ENCODE measurements at regions not wholly inside any gene's neighbourhood (a gene's known extent, or its start where the extent isn't known, plus 50 kb on each side); places are given as distances from the start of the nearest gene placed in this dataset.
"Not testable (repeated sequence)": the region's sequence is repeated elsewhere in the genome, so short reads cannot be mapped to it uniquely, and the experiment has no call there.

DNA sequence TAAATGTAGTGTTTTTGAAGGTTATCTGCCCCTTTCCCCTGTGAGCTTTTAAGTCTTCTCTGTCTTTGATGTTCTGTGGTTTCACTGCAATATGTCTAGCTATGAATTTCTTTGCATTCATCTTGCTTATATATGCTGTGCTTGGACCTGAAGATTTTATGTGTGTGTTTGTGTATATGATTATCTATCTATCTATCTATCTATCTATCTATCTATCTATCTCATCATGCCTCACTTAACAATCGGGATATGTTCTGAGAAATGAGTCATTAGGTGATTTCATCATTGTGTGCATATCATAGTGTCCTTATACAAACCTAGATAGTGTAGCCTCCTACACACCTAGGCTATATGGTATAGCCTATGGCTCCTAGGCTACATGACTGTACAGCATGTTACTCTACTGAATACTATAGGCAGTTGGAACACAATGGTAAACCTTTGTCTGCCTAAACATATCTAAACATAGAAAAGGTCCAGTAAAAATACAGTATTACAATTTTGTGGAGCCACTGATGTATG, 173.9 kb downstream of the NPIPA7 start:
- POLR2A ChIA-PET; CTCF ChIA-PET; DNase-seq (ENCODE audit: extremely low spot score): not testable (repeated sequence)

DNA sequence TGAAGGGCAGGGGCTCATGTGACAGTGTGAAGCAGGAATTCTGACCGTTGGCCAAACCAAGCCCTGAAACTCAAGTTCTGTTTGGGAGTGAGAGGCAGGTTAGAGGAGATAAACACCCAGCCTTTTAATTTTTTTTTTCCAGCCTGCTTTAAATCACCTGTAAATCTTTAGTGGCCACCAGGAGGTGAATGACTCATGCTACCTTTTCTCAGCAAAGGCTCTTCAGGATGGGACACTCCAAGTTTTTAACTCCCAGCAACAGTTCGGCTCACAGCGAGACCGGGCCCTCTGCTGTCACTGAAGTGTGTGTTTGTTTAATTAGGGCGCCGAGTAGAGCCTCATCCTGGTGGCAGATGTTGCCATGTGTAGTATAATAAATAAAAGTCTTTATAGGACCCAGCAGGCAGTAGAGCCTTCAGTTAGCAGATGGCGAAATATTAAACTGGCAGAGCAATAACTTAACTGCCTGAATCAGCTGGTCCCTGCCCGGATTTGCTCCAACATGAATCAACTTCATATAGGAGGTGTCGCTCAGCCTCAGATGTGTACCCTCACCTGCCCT, 180.3 kb downstream of the NPIPA7 start:
- CTCF ChIA-PET; DNase-seq (ENCODE audit: extremely low spot score); POLR2A ChIA-PET: not testable (repeated sequence)

DNA sequence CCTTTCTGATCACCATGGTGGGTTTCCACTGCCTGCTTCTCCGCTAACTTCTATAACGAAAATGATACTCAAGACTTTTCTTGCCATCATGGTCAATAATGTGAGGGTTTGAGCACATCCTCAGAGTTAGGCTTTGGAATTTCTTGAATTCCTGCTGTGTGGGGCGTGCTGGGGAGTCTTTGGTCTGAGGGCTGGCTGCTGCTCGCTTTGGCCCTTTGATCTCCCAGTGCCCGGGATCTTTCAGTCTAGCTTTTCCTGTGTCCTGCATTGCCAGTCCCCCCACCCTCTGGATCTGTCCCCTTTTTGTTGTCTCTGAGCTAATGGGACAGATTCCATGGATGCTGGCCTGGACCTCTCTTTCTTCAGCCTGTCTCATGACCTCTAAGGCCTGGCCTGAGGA, 182.6 kb downstream of the NPIPA7 start:
- POLR2A ChIA-PET; DNase-seq (ENCODE audit: extremely low spot score); CTCF ChIA-PET: not testable (repeated sequence)

DNA sequence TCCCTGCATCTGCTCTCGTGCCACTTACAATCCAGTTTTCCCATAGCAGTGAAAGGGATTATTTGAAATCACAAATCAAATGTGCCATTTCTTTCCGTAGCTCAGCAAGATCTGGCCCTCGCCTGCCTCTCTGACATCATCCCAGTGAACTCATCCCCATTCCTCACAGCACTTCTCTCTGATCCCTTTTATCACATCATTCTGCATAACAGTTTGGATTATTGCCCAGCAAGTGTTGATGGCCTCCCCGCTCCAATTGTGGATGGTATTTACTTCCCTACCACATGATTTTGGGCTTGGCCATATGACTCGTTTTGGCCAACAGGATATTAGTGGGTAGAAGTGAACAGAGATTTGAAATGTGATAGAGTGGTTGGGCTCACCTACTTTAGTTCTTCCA, 185.0 kb downstream of the NPIPA7 start:
- DNase-seq (ENCODE audit: extremely low spot score); POLR2A ChIA-PET; CTCF ChIA-PET: not testable (repeated sequence)

DNA sequence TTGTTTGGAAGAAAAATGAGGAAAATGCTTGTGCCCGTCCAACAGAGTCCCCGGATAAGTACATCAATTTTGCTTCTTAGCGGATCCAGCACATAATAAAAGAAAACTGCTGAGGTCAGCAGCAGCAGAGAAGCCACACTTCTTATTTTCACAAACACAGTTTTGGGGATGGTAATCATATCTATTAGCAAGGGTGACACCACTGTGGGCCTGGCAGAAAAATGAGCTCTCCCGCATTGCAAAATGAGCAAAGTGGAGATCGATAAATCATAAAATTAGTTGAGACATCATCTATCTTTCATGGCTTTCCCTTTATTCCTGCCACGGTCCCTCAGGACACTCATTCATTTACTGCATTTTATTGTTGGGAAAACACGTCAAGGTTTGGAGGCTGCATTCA, 186.4 kb downstream of the NPIPA7 start:
- POLR2A ChIA-PET; DNase-seq (ENCODE audit: extremely low spot score); CTCF ChIA-PET: not testable (repeated sequence)

DNA sequence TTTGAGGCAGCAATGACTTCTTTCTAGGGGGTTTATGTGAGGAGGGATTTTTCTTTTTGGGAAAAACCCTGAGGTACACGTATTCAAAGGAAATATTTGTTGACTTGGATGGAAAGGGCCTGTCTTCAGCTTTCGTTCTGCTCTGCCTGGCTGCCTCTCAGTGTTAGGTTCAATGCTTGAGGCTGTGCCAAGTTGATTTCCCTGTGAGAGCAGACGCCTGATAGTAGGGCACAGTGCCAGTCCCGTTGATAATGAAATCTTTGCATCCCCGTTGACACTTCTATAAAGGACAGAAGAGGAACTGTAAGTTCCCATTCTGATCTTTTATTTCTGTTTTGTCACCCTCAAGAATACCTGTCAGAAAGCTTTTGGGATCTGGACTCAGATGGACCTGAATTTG, 191.1 kb downstream of the NPIPA7 start:
- POLR2A ChIA-PET; CTCF ChIA-PET; DNase-seq (ENCODE audit: extremely low spot score): not testable (repeated sequence)

DNA sequence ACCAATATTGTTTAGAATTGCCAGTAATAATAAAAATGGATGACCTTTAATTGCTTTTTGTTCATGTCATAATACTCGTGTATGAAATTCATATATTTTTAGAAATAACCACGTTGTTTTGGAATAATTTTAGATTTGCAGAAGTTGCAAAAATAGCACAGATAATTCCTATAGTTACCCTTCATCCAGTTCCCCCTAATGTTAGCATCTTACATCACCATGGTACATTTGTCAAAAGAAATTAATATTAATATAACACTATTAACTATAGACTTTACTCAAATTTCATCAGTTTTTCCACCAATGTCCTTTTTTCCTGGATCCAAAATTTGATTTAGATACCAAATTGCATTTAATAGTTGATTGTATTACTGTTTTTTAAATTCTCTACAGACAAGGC, 191.9 kb downstream of the NPIPA7 start:
- CTCF ChIA-PET, POLR2A ChIA-PET: not testable (repeated sequence)

DNA sequence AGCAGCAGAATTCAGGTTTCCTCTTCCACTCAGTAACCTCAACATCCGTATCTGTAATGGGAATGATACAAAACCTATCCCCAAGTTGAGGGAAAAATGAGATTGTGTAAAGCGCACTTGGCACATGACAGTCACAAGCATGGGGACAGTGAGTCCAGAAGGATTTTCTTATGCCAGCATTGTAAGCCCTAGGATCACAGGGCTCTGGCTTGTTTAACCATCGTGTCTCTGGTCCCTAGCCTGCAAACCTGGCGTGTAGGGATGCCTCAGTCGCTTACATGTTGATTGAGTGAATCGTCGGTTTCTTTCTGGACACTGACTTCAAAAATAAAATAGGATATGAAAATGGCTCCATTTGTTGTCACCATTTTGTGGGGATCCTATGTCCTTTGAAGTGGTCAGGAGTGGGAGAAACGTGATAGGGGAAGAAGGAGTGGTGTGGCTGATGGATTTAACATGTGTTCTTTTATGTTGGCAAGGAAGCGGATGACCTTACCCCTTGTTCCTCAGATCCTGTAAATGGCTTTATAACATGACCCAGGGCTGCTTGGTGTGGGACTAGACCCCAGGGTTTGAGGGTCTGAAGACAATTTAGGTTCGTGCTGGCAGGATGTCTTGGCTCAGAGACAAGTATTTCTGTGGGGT, 193.3 kb downstream of the NPIPA7 start:
- CTCF ChIA-PET; DNase-seq (ENCODE audit: extremely low spot score): not testable (repeated sequence)

More for the DNA sequence above, 191.9 kb downstream of the NPIPA7 start:
- DNase-seq (ENCODE audit: extremely low spot score), result not testable (repeated sequence)

DNA sequence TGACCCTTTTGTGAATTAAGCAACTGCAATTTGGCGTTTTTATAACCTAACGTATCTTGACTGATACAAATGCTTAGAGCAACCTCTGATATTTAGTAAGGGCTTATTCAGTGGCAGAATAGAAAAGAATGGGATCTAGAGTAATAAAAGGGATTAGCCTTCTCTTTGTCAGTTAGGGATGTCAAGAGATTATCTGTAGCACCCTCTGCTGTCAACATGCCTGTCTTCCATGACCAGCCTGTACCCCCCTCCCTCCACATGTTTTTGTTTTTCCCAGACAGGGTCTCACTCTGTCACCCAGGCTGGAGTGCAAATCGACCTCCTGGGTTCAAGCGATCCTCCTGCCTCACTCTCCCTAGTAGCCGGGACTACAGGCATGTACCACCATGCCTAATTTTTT, 198.1 kb downstream of the NPIPA7 start:
- POLR2A ChIA-PET; DNase-seq (ENCODE audit: extremely low spot score); CTCF ChIA-PET: not testable (repeated sequence)

More for the DNA sequence above, 193.3 kb downstream of the NPIPA7 start:
- POLR2A ChIA-PET, result not testable (repeated sequence)

DNA sequence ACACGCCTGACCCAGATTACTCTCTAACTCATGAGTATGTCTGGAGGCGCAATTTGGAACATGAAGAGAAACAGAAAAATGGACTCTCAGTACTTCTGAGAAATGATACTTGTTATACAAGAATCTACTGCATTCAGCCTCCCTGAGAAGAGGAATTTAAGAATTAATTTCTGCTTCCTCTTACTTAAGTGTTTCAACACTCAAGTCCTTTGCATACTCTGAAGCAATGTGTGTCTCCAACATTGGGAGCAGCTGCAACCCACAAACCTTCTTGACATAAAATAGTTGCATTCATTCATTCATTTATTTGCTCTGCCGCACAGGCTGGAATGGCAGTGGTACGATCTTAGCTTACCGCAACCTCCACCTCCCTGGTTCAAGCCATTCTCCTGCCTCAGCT, 199.8 kb downstream of the NPIPA7 start:
- no peak for DNase-seq (ENCODE audit: extremely low spot score)
- TF ChIP-seq, protein P1, sequence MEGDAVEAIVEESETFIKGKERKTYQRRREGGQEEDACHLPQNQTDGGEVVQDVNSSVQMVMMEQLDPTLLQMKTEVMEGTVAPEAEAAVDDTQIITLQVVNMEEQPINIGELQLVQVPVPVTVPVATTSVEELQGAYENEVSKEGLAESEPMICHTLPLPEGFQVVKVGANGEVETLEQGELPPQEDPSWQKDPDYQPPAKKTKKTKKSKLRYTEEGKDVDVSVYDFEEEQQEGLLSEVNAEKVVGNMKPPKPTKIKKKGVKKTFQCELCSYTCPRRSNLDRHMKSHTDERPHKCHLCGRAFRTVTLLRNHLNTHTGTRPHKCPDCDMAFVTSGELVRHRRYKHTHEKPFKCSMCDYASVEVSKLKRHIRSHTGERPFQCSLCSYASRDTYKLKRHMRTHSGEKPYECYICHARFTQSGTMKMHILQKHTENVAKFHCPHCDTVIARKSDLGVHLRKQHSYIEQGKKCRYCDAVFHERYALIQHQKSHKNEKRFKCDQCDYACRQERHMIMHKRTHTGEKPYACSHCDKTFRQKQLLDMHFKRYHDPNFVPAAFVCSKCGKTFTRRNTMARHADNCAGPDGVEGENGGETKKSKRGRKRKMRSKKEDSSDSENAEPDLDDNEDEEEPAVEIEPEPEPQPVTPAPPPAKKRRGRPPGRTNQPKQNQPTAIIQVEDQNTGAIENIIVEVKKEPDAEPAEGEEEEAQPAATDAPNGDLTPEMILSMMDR (IDR thresholded peaks at IDR 0.05; ENCODE audit: control extremely low read depth, extremely low read depth, low read depth, missing control alignments), result no peak
- ChIA-PET POLR2A (no interaction called here), CTCF (no interaction called here)

DNA sequence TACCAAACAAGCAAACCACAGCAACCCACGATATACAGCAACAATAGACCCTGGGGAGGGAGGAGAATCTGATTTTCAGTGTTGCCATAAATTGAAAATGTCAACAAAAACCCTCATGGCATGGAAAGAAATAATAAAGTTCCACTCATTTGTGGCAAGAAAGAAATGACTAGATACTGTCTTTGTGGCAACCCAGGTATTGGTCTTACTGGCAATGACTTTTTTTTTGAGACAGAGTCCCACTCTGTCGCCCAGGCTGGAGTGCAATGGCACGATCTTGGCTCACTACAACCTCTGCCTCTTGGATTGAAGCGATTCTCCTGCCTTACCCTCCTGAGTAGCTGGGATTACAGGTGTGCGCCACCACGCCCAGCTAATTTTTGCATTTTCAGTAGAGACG, 204.0 kb downstream of the NPIPA7 start:
- DNase-seq (ENCODE audit: extremely low spot score); POLR2A ChIA-PET; CTCF ChIA-PET: not testable (repeated sequence)

DNA sequence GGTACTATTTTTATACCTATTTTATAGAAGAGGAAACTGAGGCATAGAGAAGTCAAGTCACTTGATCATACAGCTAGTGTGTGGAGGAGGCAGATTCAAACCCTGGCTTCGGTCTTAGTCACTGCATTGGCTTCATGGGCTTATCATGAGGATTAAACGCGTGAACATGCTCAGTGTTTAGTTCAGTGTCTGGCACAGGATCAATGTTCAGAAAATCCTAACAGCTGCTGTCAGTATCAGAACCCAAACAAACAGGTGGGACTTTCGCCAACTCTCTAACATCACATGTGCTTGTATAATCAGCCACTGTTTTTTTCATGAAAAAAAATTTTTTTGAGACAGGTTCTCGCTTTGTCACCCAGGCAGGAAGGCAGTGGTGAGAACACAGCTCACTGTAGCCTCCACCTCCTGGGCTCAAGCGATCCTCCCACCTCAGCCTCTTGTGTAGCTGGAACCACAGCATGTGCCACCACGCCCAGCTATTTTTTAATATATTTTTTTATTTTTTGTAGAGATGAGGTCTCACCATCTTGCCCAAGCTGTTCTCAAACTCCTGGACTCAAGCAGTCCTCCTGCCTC, 207.2 kb downstream of the NPIPA7 start:
- POLR2A ChIA-PET; CTCF ChIA-PET; DNase-seq (ENCODE audit: extremely low spot score): not testable (repeated sequence)

DNA sequence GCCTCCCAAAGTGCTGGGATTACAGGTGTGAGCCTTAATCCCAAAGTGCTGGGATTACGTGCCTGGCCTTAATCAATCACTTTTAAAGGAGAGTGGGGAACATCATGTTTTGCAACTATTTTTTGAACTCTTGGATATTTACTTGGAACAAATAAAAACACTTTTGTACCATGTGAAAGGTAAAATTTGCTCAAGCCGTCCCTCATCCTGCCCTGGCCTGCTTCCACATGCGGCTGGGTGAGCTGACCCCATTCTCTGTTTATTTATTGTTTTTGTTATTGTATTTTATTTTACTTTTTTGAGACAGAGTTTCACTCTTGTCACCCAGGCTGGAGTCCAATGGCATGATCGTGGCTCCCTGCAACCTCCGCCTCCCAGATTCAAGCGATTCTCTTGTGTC, 208.0 kb downstream of the NPIPA7 start:
- DNase-seq (ENCODE audit: extremely low spot score); POLR2A ChIA-PET; CTCF ChIA-PET: not testable (repeated sequence)

DNA sequence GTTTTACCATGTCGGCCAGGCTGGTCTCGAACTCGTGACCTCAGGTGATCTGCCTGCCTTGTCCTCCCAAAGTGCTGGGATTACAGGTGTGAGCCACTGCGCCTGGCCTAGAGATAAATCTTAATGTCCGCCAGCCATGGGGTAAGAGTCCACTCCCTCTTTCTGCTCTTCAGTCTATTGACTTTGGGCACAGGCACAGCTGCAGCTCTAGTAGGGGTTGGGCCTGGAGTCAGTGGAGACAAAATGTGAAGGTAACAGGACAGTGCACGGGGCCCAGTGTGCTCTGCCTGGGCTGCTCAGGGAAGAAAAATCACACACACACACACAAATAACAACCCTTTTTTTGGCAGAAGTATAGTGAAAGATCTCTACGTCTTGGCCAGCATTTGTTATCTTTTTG, 209.5 kb downstream of the NPIPA7 start:
- POLR2A ChIA-PET; DNase-seq (ENCODE audit: extremely low spot score); CTCF ChIA-PET: not testable (repeated sequence)

DNA sequence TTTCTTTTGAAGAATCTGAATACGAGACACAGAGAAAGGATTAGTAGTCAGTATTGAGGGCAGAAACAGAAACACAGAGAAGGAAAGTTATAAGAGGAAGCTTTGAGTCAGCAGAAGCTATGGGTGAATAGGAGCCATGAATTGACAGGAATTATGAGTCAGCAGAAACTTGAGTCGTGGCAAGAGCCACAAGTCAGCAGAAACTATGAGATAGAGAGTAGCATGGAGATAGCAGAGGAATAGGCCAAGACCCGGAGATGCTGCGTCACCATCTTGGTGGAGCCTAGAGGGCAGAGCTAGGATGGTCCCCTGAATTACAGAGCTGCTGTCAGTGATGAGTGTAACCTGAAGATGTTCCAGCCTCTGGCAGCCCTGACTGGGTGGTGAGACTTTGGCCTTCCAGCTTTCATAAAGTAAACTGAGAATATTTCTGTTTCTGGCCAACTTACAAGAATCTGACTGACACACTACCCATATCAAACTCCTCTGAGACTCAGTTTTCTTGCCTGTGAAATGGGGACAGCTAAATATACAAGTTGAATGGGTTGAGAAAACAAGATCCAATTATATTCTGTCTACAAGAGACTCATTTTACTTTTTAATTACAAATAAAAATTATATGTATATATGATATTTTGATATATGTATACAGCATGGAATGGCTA, 211.8 kb downstream of the NPIPA7 start:
- POLR2A ChIA-PET; CTCF ChIA-PET; DNase-seq (ENCODE audit: extremely low spot score): not testable (repeated sequence)
